H1 (cell line): ENCODE measurements at regions not wholly inside any gene's neighbourhood (a gene's known extent, or its start where the extent isn't known, plus 50 kb on each side); places are given as distances from the start of the nearest gene placed in this dataset.

ENCODE experiments used
- CHD2 ChIP-seq: IDR thresholded peaks from 2 replicates; pipeline ENCODE4 v1.6.1; 2012; ENCODE audit warnings: low read length, improper control_type of control experiment
- CREB1 ChIP-seq: IDR thresholded peaks from 2 replicates; pipeline ENCODE4 v1.6.1; 2012; ENCODE audit warnings: inconsistent platforms
- EP300 ChIP-seq, 2 experiments: IDR thresholded peaks; 1 replicate in 1 of 2; 2 replicates in 1 of 2; pipeline ENCODE4 v1.6.1; 2011 to 2012; ENCODE audit warnings: low read depth in 2 of 2, low read length in 2 of 2, mild to moderate bottlenecking in 2 of 2, borderline replicate concordance in 1 of 2, inconsistent platforms in 1 of 2, moderate library complexity in 1 of 2
- EZH2 ChIP-seq: fragments of 200-600 bp; sonication (generic); IDR thresholded peaks from 2 replicates; pipeline ENCODE4 v1.7.1; 2012; ENCODE audit warnings: low read depth, mild to moderate bottlenecking, moderate library complexity, low read length, inconsistent platforms; ENCODE audit not compliant: severe bottlenecking
- POLR2A ChIP-seq, 2 experiments: IDR thresholded peaks; 1 replicate in 1 of 2; 2 replicates in 1 of 2; pipeline ENCODE4 v1.6.1; 2011; ENCODE audit warnings: low read depth in 2 of 2, low read length in 2 of 2, mild to moderate bottlenecking in 2 of 2; ENCODE audit errors: control extremely low read depth in 1 of 2
- POLR2AphosphoS5 ChIP-seq: IDR thresholded peaks from 2 replicates; pipeline ENCODE4 v1.6.1; 2011; ENCODE audit warnings: low read depth, low read length
- RBBP5 ChIP-seq: IDR thresholded peaks from 2 replicates; pipeline ENCODE4 v1.7.1; 2012; ENCODE audit warnings: low read depth, mild to moderate bottlenecking, inconsistent platforms, low read length, moderate library complexity, borderline replicate concordance
- SP2 ChIP-seq: IDR thresholded peaks from 2 replicates; pipeline ENCODE4 v1.6.1; 2012; ENCODE audit warnings: mild to moderate bottlenecking, low read length, inconsistent platforms
- SRF ChIP-seq: IDR thresholded peaks from 2 replicates; pipeline ENCODE4 v1.6.1; 2011; ENCODE audit warnings: mild to moderate bottlenecking, low read depth, low read length, moderate library complexity
- ZNF274 ChIP-seq: IDR thresholded peaks from 2 replicates; pipeline ENCODE4 v1.7.0; 2012; ENCODE audit warnings: low read length, borderline replicate concordance; ENCODE audit errors: extremely low read depth
- TF ChIP-seq, protein P1 (sequence below), 3 experiments: IDR thresholded peaks; 1 replicate in 2 of 3; 2 replicates in 1 of 3; pipeline versions ENCODE4 v1.5.1 to v1.6.1; 2011; ENCODE audit warnings: low read length in 3 of 3, mild to moderate bottlenecking in 3 of 3, inconsistent platforms in 2 of 3, low read depth in 1 of 3, moderate library complexity in 1 of 3; ENCODE audit not compliant: insufficient read depth in 1 of 3; ENCODE audit errors: control extremely low read depth in 1 of 3

DNA sequence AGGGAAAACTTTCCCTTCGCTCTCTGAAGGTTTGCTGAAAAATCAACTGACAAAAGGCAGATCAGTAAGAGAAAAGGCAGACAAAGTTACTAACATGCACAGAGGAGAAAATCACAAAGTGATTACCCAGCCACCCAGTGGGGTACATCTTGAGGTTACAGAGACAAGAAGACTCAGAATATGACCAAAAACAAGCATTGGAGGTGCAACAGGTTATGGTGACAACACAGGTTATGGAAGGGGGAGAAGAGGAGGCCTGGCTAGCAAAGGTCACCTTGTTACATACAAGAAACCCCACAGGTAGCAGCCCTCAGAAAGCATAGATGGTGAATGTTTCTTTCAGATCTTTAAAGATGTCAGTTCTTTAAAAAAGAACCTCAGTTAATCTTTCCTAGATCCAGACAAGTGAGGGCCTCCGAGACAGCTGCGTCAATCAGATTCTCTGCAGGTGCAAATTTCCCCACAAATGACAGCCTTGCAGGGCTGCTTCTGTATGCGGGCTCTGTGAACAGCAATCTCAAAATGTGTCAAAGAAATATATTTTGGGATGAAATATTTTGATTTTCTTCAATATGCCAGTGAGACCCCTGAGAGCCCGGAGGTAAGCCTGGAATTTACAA, 207.6 kb upstream of the RAB4A start:
- TF ChIP-seq SP2 (no peak), EZH2 (no peak), POLR2A (IDR thresholded peaks at IDR 0.05; ENCODE audit: control extremely low read depth in 1 of 2, low read depth in 2 of 2, low read length in 2 of 2) (no peak), CHD2 (no peak), EP300 (IDR thresholded peaks at IDR 0.05; ENCODE audit: borderline replicate concordance in 1 of 2, low read depth in 2 of 2, low read length in 2 of 2) (no peak), POLR2AphosphoS5 (no peak), RBBP5 (no peak), CREB1 (no peak), ZNF274 (no peak), SRF (no peak)
- TF ChIP-seq, protein P1, sequence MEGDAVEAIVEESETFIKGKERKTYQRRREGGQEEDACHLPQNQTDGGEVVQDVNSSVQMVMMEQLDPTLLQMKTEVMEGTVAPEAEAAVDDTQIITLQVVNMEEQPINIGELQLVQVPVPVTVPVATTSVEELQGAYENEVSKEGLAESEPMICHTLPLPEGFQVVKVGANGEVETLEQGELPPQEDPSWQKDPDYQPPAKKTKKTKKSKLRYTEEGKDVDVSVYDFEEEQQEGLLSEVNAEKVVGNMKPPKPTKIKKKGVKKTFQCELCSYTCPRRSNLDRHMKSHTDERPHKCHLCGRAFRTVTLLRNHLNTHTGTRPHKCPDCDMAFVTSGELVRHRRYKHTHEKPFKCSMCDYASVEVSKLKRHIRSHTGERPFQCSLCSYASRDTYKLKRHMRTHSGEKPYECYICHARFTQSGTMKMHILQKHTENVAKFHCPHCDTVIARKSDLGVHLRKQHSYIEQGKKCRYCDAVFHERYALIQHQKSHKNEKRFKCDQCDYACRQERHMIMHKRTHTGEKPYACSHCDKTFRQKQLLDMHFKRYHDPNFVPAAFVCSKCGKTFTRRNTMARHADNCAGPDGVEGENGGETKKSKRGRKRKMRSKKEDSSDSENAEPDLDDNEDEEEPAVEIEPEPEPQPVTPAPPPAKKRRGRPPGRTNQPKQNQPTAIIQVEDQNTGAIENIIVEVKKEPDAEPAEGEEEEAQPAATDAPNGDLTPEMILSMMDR (IDR thresholded peaks at IDR 0.05; ENCODE audit: control extremely low read depth in 1 of 3, insufficient read depth in 1 of 3, low read depth in 1 of 3, low read length in 3 of 3), result no peak
